PC-9 (cell line): ENCODE measurements at regions not wholly inside any gene's neighbourhood (a gene's known extent, or its start where the extent isn't known, plus 50 kb on each side); places are given as distances from the start of the nearest gene placed in this dataset.
"Not testable (repeated sequence)": the region's sequence is repeated elsewhere in the genome, so short reads cannot be mapped to it uniquely, and the experiment has no call there.

Source experiments
- BruUV-seq: library from RNA; stranded (reverse); fragments of 400-500 nt; replicated peaks from 2 replicates; lab custom pipeline; 2021; lab: Mats Ljungman, UMichigan
- CTCF ChIA-PET: fragments of 300-600 bp; sonication (Branson Sonifier 250); formaldehyde crosslinking; loops from one replicate; lab custom pipeline; 2022; ENCODE audit warnings: antibody characterized with exemption; lab: Charles Lee
- POLR2A ChIA-PET: fragments of 300-600 bp; sonication (Branson Sonifier 250); formaldehyde crosslinking; loops from one replicate; lab custom pipeline; 2022; ENCODE audit warnings: antibody characterized with exemption; ENCODE audit not compliant: unreplicated experiment; lab: Charles Lee
- DNase-seq, 2 experiments: peaks; one replicate each; pipeline versions ENCODE4 v3.0.0 to v3.0.0-alpha.2; 2015 to 2022; ENCODE audit warnings: mixed read lengths in 1 of 2
- H2AFZ ChIP-seq: fragments of 200-600 bp; sonication (generic); 2 replicates; pipeline ENCODE4 v1.8.1; 2017; ENCODE audit warnings: antibody characterized with exemption
- H3F3A ChIP-seq: fragments of 200-600 bp; sonication (generic); 2 replicates; pipeline ENCODE4 v1.8.1; 2017; ENCODE audit warnings: antibody characterized with exemption, mild to moderate bottlenecking, low read depth; ENCODE audit not compliant: insufficient read depth
- H3K27ac ChIP-seq: fragments of 200-600 bp; sonication (generic); 2 replicates; pipeline ENCODE4 v1.6.1; 2016; ENCODE audit warnings: mixed run types
- H3K27me3 ChIP-seq: fragments of 200-600 bp; sonication (generic); 2 replicates; pipeline ENCODE4 v1.6.1; 2016; ENCODE audit warnings: low read depth, mixed run types; ENCODE audit not compliant: insufficient read depth
- H3K36me3 ChIP-seq: fragments of 200-600 bp; sonication (generic); 2 replicates; pipeline ENCODE4 v1.6.1; 2016; ENCODE audit warnings: low read depth, mixed run types
- H3K4me1 ChIP-seq: fragments of 200-600 bp; sonication (generic); replicated peaks from 2 replicates; pipeline ENCODE4 v1.6.1; 2016; ENCODE audit warnings: mixed run types; ENCODE audit not compliant: insufficient read depth
- H3K4me2 ChIP-seq: fragments of 200-600 bp; sonication (generic); 2 replicates; pipeline ENCODE4 v1.6.1; 2017; ENCODE audit warnings: mixed run types
- H3K4me3 ChIP-seq: fragments of 200-600 bp; sonication (generic); 2 replicates; pipeline ENCODE4 v1.6.1; 2016; ENCODE audit warnings: mixed run types
- H3K79me2 ChIP-seq: fragments of 200-600 bp; sonication (generic); 2 replicates; pipeline ENCODE4 v1.6.1; 2017; ENCODE audit warnings: low read depth, mixed run types
- H3K9me2 ChIP-seq: fragments of 200-600 bp; sonication (generic); 2 replicates; pipeline ENCODE4 v1.8.1; 2017; ENCODE audit warnings: mild to moderate bottlenecking; ENCODE audit not compliant: insufficient read depth
- H3K9me3 ChIP-seq: fragments of 200-600 bp; sonication (generic); 2 replicates; pipeline ENCODE4 v1.8.1; 2016; ENCODE audit warnings: low read depth; ENCODE audit not compliant: insufficient read depth
- H4K20me1 ChIP-seq: fragments of 200-600 bp; sonication (generic); 2 replicates; pipeline ENCODE4 v1.8.1; 2017; ENCODE audit not compliant: insufficient read depth
- intact Hi-C: fragments of 100-400 bp; cut with micrococcal nuclease; formaldehyde crosslinking; loops from one replicate; pipeline ENCODE4 v1.10.0; 2022; ENCODE audit not compliant: unreplicated experiment
- TF ChIP-seq, protein P1 (sequence below): fragments of 200-600 bp; sonication (generic); conservative IDR thresholded peaks from 2 replicates; pipeline ENCODE4 v1.6.1; 2017; ENCODE audit warnings: mixed run types, antibody characterized with exemption, mild to moderate bottlenecking, moderate library complexity

DNA sequence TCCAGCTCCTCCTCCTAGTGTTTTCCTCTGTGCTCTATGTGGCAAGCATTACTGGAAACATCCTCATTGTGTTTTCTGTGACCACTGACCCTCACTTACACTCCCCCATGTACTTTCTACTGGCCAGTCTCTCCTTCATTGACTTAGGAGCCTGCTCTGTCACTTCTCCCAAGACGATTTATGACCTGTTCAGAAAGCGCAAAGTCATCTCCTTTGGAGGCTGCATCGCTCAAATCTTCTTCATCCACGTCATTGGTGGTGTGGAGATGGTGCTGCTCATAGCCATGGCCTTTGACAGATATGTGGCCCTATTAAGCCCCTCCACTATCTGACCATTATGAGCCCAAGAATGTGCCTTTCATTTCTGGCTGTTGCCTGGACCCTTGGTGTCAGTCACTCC is 64.0 kb downstream of the OR4F15 start:
- DNase-seq, H3K9me3 ChIP-seq, H4K20me1 ChIP-seq, H3K4me1 ChIP-seq, CTCF ChIA-PET, intact Hi-C loops, H3K27me3 ChIP-seq, POLR2A ChIA-PET, H2AFZ ChIP-seq, H3K27ac ChIP-seq, BruUV-seq, H3K4me2 ChIP-seq, H3K36me3 ChIP-seq, H3K4me3 ChIP-seq, H3K9me2 ChIP-seq, H3F3A ChIP-seq, H3K79me2 ChIP-seq: not testable (repeated sequence)

DNA sequence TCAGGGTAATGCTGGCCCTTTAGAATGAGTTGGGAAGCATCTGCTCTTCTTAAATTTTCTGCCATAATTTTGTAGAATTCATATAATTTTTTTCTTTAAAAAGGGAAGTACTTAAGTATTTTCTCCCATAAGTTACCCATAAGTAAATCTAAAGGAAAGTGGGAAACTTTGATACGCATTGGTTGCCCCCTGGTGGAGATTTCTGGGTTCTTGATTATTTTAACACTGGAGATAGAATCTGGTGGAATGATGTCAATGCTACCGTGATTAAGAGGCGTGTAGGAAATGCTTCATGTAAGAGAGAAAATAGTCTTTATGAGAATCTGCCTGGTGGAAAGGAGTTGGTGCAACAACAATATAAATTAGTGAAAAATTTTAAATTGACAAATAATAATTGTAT is 65.6 kb downstream of the OR4F15 start:
- BruUV-seq, H3K79me2 ChIP-seq, H3K9me2 ChIP-seq, H3K9me3 ChIP-seq, H3K36me3 ChIP-seq, POLR2A ChIA-PET, H3K27me3 ChIP-seq, H3F3A ChIP-seq, H3K4me1 ChIP-seq, H4K20me1 ChIP-seq, H3K27ac ChIP-seq, CTCF ChIA-PET, intact Hi-C loops, DNase-seq, H3K4me3 ChIP-seq, H2AFZ ChIP-seq, H3K4me2 ChIP-seq: not testable (repeated sequence)
- TF ChIP-seq, protein P1, sequence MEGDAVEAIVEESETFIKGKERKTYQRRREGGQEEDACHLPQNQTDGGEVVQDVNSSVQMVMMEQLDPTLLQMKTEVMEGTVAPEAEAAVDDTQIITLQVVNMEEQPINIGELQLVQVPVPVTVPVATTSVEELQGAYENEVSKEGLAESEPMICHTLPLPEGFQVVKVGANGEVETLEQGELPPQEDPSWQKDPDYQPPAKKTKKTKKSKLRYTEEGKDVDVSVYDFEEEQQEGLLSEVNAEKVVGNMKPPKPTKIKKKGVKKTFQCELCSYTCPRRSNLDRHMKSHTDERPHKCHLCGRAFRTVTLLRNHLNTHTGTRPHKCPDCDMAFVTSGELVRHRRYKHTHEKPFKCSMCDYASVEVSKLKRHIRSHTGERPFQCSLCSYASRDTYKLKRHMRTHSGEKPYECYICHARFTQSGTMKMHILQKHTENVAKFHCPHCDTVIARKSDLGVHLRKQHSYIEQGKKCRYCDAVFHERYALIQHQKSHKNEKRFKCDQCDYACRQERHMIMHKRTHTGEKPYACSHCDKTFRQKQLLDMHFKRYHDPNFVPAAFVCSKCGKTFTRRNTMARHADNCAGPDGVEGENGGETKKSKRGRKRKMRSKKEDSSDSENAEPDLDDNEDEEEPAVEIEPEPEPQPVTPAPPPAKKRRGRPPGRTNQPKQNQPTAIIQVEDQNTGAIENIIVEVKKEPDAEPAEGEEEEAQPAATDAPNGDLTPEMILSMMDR, result peak; percentile 59

DNA sequence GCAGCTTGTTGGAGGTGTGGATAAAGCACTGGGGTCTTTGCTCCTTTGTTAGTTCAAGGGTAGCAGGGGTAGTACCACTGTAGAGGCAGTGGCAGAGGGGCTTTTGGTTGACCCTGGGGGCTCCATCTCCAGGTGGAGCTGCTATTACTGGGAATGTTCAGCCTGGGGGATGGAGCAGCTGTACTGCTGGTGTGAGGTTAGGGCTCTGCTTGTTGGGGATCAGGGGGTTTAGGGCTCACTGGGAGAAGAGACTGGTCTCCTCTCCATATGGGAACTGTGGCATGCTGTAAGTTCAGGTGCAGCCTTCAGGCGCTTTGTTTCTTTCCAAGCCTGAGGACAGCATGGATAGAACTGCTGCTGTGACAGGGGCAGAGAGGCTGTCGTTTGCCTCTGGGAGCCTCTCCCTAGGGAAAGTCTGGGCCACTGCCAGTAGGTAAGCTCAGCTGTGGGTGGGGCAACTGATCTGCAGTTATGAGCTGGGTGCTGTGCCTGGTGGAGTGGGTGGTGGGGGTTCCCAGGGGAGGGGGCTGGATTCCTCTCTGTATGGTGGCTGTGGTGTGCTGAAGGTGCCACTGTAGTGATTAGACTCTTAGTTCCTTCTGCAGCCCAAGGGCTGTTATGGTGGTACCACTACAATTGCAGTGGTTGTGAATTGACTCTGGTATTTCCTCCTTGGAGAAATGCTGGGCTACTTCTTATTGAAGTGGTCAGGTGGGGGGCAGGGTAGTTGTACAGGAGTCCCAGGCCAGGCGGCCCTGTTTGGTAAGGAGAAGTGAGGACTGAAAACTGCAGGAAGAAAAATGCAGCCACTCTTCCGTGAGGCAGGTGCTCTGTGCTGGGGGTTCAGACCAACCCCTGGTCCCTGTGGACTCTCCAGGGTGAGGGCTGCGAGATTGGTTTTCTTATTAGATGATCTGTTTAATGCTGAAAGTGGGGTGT is 100.6 kb downstream of the OR4F15 start:
- DNase-seq, intact Hi-C loops, POLR2A ChIA-PET: not testable (repeated sequence)

DNA sequence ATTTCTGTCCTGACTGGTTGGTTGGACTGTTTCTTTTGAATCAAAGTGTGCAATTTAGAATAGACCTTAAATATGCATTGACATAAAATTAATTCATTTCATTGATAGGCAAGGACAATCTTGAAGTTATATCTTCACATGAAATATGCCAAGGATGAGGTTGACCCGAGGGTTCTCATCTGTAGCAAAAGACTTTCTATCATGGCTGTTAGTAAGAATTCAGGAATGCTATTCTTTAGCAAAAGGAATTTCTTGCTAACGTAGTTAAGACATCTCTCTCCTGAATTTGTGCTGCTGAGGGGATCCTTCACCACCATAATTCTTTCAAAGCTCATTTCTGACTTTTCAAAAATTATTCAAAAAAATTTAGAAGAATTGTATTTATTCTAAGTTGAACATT is 112.6 kb downstream of the OR4F15 start:
- H3K36me3 ChIP-seq, POLR2A ChIA-PET, H3K9me3 ChIP-seq, DNase-seq, CTCF ChIA-PET, H3K4me2 ChIP-seq, BruUV-seq, H3K27ac ChIP-seq, H3F3A ChIP-seq, H3K4me1 ChIP-seq, H3K9me2 ChIP-seq, H3K79me2 ChIP-seq, H2AFZ ChIP-seq, H3K27me3 ChIP-seq, intact Hi-C loops, H3K4me3 ChIP-seq, H4K20me1 ChIP-seq: not testable (repeated sequence)

More for the DNA sequence above, 100.6 kb downstream of the OR4F15 start:
- H3K79me2 ChIP-seq, BruUV-seq, H3K27me3 ChIP-seq, H3K4me2 ChIP-seq, H3K9me3 ChIP-seq, H3K4me1 ChIP-seq, H3K36me3 ChIP-seq, H2AFZ ChIP-seq, CTCF ChIA-PET, H3K27ac ChIP-seq, H4K20me1 ChIP-seq, H3F3A ChIP-seq, H3K9me2 ChIP-seq, H3K4me3 ChIP-seq: not testable (repeated sequence)

DNA sequence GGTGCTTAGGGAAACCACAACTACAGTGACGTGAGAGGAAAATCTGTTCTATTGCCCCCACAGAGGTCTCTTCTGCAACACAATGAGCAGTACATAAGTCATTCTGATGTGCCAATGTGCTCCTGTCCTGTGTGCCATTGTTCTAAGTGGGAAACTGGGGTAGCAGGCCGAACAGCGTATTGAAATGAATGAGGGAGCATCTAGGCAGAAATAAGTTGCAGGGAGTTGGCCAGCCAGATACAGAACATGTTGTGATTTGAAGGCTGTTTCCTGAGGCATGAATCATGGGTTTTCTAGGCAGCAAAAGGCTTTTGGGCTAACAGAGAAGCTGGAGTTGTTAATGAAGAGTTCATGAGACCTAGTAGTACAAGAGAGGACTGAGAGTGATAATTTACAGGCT is 122.5 kb downstream of the OR4F15 start:
- BruUV-seq, intact Hi-C loops: not testable (repeated sequence)

DNA sequence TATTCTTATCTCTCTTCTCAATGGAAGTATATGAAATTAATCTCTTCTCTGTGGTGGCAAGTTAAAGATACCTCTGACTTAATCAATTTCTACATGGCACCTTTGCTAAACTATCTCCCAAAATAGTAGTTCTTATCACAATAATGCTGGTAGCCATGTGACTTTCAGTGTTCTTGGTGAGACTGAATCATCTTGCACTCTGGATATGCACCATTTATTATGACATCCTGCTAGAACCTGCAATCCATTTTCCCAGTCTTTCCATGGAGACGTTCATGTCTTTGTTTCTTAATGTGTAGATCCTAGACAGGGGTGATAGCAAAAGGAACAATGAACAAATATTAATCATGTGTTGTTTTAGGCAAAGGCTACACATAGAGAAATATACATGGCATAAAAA is 125.4 kb downstream of the OR4F15 start:
- CTCF ChIA-PET, H2AFZ ChIP-seq, H3K36me3 ChIP-seq, H3K4me2 ChIP-seq, H3K4me3 ChIP-seq, H4K20me1 ChIP-seq, DNase-seq, H3K9me3 ChIP-seq, intact Hi-C loops, BruUV-seq, H3K27ac ChIP-seq, H3K27me3 ChIP-seq, POLR2A ChIA-PET, H3K79me2 ChIP-seq, H3K9me2 ChIP-seq, H3K4me1 ChIP-seq, H3F3A ChIP-seq: not testable (repeated sequence)

More for the DNA sequence above, 122.5 kb downstream of the OR4F15 start:
- H3K27ac ChIP-seq, H3K27me3 ChIP-seq, H3K4me1 ChIP-seq, H3K4me2 ChIP-seq, H3K79me2 ChIP-seq, H3K4me3 ChIP-seq, CTCF ChIA-PET, H4K20me1 ChIP-seq, H2AFZ ChIP-seq, POLR2A ChIA-PET, H3K9me2 ChIP-seq, H3F3A ChIP-seq, H3K9me3 ChIP-seq, DNase-seq, H3K36me3 ChIP-seq: not testable (repeated sequence)
